ENCODE measurements at regions not wholly inside any gene's neighbourhood (a gene's known extent, or its start where the extent isn't known, plus 50 kb on each side); places are given as distances from the start of the nearest gene placed in this dataset.

GRCh38 chr11:96486890-96487611 lies 97.2 kb downstream of the JRKL start:
- TF ChIP-seq CTCF (conservative IDR thresholded peaks at IDR 0.05; ENCODE audit: low read depth, low read length) (no peak), EZH2 (IDR thresholded peaks at IDR 0.05; ENCODE audit: borderline replicate concordance, low read depth, low read length, poor library complexity, severe bottlenecking) (no peak)

All from A673 (cell line).